HG03280 (cell line): ENCODE measurements at regions not wholly inside any gene's neighbourhood (a gene's known extent, or its start where the extent isn't known, plus 50 kb on each side); places are given as distances from the start of the nearest gene placed in this dataset.
A peak's percentile ranks its signal among the peaks of the same experiment; 100 is the strongest.
"Not testable (repeated sequence)": the region's sequence is repeated elsewhere in the genome, so short reads cannot be mapped to it uniquely, and the experiment has no call there.

Experiments
- ATAC-seq: cut with Tn5 transposase; IDR thresholded peaks from one replicate; pipeline ENCODE4 v1.9.1; 2021; ENCODE audit warnings: mild to moderate bottlenecking, moderate library complexity; ENCODE audit not compliant: unreplicated experiment

DNA sequence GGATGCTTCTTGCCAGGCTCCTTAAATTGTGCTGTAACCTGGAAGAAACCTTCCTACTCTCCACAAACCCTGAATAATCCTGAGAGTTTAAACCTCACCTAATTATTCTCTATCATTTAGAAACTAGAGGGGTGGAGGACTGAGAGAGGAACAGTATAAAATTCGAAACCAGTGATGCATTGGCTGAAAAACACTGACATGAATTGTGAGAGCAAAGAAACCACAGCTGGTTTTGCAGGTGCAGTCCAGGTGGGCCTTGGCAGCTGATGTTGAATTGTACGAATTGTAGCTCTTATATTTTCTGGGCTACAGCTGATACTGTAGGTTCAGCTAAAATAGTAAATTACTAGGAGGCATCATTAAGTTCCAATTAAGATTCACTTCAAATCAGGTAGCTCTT is 227.0 kb upstream of the SLITRK5 start:
- no peak for ATAC-seq

DNA sequence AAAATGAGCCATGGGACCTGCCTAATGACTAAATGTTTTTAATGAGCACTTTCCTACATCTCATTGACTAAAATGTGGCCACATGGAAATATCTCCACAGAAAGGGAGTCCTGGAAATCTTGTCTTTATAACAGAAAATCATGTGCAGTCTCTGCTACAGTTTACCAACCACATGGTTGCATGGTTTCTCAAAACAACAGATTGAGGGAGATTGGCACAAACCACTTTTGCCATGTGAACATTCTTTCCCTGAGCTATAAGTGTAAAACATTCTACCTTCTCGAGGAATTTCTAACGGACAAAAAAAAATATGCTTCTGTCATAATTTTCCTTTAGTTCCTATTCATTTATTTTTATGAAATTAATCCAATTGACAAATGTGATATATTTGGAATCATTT is 218.9 kb upstream of the SLITRK5 start:
- no peak for ATAC-seq

DNA sequence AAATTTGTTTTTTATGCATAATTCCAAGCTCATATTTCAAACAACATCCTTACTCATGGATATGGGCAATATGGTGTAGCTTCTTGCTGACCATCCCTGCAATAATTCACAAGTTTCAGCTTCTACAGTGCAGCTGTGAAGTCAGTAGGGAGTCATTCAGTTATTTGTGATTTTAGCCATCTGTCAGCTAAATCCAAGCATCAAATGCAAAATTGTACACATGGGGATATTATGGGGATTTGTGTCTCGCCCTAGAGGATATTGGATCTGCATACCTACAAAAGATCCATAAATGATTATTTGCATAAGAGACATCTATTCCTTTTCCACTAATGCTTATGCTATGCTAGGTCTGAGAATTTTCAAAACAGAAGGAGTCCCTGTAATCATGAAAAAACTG is 217.9 kb upstream of the SLITRK5 start:
- ATAC-seq: no peak

DNA sequence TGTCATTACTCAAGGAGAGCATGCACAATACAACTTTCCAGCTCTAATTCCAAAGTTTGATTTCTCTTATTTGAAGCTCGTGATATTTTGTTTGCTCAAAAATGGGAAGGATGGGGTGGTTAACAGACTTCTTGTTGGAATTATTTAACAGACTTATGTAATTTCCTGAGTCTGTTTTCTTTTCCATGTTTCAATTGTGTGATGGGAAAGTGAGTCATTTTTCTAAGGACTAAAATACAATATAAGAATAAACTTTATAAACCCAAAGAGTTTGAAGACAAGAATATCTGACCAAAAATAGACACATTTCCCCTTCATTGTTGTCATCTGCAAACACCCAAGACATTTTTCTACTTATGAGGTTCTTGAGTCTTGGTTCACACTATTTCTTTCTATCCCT is 211.8 kb upstream of the SLITRK5 start:
- no peak for ATAC-seq

DNA sequence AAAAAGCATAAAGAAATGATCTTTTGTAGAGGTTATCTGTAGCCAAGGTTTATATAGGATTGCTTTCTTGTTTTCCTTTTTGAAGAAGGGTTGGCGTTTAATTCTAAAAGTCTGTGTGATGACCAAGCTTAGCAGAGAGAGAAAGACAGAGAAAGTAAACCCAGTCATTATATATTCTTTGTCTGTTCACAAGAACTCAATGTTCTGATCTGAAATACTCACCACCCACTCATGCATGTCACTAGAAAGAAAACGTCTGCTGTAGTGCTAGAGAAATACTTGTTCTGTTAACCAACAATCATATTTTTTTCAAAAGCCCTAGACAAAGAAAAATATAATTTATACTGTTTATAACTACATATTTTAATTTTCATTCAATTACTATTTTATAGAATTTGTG is 173.7 kb upstream of the SLITRK5 start:
- no peak for ATAC-seq

DNA sequence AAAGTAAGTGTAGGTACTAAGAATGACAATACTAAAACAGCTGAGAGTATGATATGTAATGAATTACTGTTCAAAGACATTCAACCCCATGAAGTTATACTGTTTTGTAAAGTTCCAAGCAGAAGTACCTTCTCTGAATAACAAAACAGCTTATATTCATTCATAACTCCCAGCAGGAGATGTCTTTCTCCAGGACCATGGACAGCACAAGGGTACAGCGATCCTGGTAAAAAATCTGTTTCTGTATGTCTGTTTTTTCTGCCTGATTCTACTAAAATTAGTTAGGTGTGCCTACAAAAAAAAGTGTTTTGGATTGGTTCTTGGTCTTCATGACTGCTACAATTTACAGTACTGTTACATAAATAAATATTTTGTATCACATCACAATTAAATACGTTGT is 172.5 kb upstream of the SLITRK5 start:
- ATAC-seq: no peak

DNA sequence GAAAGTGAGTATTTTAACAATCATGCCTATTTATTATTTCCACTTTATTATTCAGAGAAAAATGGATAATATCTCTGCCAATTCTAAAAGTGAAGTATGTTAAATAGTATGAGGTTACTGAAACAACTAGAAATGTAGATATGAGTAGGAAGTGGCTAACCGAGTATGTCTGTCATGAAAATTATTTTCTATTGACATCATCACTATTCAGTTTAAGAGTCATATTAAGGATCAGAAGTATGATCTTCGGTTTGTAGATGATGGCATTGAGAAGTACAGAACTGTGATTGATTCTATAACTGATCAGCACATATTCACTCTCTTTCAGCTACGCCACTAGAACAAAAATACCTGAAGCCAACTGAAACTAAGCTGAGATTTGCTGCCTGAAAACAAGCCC is 146.4 kb upstream of the SLITRK5 start:
- ATAC-seq: no peak

DNA sequence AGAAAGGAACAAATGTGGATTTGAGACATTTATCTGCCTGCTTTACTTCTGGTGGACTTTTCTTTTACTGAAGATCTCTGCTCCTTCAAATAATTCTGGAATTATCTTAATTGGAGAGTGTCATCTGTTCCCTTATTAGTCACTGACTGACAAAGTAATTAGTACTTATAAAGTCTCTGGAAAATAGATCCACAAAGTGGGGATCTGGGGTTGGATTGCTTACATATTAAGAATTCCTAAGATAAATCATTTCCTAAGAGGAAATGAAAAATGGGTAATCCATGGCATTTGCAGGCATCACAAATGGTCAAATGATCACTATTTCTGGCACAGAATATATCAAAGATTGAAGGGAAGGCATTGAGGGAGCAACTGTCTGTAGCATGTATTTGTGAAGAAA is 137.4 kb upstream of the SLITRK5 start:
- no peak for ATAC-seq

DNA sequence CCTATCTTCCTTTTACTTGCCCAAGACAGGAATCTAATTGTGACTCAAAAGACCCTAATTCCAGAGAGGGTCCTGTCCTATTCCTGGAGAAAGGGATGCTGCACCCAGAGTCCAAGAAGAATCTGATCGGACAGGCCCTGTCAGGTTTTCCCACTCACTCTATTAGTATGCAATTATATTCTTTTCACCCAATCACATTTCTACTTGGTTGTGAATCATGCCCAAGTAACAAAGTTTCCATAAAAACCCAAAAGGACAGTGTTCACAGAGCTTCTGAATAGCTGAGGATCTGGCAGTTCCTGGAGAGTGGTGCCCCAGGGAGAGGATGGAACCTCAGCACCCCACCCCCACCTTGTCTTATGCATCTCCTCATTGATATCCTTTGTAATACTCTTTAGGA is 135.3 kb upstream of the SLITRK5 start:
- ATAC-seq: no peak

DNA sequence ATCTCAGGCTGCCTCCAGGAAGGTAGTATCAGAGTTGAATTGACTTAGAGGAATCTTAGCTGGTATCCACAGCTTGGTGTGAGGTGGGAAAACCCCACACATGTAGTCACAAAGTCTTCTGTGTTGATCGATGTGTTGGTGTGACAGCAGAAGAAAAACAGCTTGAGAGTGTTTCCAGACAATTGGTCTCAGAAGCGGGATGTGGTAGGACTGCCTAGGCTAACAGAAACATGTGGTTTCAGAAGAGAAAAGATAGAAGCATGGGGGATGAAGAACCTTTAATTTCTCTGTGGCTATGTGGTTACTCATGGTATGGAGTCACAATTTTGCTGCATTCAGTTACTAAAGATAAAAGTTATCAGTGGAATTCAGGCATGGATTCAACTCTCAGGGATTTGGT is 134.7 kb upstream of the SLITRK5 start:
- ATAC-seq: peak; percentile 32

DNA sequence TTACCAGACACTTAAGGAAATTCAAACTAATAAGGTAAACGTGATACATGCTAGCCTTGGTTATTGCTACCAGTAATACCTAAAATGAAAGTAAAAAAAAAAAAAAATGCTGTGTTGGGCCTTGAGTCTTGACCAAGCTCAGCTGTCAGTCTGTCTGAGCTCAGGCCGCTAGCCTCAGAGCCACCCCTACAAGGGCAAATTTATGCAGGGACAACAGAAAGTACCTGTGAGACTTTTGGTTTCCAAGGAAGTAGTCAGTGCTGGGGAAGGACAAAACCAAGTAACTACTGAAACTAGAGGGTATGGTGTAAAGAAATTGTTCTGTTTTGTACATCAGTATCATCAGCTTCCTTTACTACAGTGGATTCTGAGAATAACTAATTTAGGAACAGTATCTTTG is 134.3 kb upstream of the SLITRK5 start:
- ATAC-seq: peak; percentile 88

DNA sequence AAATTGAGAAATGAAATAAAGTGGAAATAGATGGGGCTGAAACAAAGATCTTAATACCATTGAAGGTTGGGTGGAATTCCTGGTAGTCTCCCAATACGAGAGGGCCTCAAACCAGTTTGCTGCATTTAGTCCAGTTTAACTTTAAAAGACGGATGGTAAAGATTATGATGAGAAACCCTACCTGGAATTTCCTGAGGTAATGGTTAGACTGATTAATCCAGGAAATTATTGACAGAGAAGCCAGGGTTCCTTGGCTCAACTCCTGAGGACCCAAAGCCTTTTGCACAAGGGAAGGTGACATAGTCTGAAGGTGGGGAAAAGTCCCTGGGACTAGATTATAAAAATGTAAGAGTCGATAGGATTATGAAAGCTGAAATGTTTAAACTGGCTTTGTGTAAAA is 133.2 kb upstream of the SLITRK5 start:
- ATAC-seq: no peak

DNA sequence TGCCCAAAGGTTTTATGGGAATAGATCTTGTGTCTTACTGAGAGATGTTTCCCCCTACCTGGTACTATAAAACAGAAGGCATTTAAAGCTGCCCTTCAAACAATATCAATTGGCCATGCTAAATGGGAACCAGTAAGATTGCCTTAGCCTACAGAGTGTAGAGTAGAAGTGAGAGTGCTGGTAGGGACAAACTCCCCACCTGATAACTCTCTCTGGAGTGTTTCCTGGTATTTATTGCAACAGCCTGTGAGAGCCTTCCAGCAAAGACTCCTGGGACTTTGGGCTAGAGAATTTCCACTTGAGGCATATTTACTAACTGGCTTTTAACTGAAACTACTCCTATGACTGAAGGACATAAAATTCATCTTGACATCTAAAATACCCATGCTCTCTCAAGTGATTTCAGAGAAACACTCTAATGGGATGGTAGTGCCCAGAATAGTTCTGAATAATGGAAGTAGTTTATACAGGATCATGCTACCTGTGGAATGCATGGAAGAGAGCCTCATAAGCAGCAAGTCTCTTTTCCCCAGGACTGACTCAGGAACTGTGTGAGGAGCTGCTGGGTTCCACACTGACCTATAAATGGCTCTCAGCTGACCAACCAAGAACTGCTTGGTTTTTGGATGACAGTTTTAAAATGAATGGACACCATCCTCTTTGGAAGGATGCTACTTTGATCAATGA is 132.7 kb upstream of the SLITRK5 start:
- ATAC-seq: no peak

DNA sequence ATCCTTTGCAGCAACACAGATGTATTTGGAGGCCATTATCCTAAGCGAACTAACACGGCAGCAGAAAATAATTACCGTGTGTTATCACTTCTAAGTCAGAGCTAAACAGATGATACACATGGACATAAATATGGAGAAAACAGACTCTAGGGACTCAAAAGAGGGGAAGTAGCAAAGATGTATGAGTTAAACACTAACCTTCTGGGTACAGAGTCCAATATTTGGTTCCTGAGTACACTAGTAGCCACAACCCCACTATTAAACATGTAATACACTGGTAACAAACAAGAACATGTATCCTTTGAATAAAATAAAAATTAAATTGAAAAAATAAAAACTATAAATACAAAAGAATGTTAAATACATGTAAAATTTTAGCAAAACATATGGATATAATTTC is 118.0 kb upstream of the SLITRK5 start:
- ATAC-seq: no peak

DNA sequence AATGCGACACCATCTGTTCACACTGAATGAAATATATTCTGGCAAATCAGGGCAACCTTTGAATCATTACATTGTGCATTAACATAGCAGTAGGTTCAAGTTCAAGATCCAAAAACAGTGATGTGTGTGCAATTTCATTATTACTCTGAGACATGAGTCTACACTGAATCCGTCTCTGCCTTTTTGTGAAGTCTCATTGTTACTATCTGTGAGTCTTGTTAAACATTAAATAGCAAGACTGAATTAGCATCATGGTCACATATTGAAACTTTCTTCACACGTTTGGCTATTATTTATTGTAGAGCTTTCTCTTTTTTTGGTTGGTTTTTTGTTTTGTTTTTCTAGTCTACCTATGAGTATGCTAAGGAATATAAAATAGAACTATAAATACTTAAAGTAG is 117.1 kb upstream of the SLITRK5 start:
- ATAC-seq: no peak

DNA sequence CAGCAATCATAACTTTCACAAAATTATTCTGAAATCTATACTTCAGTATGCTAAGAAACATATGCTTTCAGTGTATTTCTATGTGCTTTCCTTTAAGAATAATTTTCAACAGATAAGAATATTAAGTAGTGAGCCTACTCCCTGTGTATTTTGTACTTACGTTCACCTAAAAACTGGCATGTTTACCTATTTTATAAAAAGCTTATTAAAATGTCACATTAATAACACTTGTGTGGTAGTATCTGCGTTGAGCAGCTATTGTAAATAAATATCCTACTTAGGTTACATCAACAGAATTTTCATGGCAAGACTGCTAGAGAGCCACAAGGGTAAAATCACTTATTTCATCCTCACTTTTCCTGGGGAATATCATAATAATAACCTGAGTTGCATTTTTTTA is 113.4 kb upstream of the SLITRK5 start:
- ATAC-seq: no peak

DNA sequence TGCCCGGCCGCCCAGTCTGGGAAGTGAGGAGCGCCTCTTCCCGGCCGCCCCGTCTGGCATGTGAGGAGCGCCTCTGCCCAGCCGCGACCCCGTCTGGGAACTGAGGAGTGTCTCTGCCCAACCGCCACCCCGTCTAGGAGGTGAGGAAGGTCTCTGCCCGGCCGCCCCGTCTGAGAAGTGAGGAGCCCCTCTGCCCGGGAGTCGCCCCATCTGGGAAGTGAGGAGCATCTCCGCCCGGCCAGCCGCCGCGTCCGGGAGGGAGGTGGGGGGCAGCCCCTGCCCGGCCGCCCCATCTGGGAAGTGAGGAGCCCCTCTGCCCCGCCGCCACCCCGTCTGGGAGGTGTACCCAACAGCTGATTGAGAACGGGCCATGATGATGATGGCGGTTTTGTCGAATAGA is 109.6 kb upstream of the SLITRK5 start:
- ATAC-seq: not testable (repeated sequence)

DNA sequence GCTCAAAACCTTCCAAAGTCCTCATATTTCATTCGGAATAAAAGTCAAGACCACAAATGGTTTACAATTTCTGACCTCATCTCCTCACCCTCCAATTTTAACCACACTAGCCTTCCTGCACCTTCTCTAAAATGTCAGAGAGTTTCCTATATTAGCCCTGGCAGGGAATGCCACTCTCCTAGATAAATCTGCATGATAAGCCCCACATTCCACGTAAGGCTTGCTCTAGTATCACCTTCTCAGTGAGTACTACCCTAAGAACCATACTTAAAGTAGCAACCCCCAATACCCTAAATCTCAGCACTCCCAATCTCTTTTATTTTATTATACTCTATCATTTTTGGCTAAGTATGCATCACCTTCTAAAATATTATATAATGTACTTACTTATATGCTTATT is 100.5 kb upstream of the SLITRK5 start:
- ATAC-seq: no peak

DNA sequence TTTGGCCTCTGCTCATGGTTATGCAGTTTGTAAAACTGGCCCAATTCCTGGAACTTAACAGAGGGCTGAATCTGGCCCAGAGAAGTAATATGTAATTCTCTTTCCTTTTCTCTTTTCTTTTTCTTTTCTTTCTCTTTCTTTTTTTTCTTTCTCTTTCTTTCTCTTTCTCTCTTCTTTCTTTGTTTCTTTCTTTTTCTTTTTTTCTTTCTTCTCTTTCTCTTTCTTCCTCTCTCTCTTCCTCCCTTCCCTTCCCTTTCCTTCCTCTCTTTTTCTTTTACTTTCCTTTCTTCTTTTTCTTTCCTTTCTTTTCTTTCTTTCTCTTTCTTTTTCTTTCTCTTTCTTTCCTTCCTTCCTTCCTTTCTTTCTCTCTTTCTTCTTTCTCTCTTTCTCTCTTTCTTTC is 88.8 kb upstream of the SLITRK5 start:
- ATAC-seq: no peak

DNA sequence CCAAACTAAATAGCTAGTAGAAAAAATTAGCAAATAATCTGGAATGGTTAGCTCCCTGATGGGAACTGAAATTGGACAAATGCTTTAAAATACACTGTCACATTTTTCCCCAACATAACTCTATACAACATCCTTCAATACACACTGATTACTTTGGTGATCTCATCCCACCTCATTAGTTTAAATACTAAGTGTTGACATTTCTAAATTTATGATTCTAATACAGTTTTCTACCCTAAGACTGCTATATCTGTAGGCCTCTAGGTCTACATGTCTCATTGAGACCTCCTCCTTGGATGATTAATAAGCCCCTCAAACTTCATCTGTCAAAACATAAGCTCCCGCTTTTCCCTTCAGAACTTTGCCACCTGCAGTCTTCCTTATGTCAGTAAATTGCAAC is 80.7 kb upstream of the SLITRK5 start:
- ATAC-seq: no peak

DNA sequence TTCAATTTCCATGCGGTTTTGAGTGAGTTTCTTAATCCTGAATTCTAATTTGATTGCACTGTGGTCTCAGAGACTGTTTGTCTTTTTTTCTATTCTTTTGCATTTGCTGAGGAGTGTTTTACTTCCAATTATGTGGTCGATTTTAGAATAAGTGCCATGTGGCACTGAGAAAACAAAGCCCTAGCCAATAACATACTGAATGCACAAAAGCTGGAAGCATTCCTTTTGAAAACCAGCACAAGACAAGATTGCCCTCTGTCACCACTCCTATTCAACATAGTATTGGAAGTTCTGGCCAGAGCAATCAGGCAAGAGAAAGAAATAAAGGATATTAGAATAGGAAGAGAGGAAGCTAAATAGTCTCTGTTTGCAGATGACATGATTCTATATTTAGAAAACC is 66.7 kb upstream of the SLITRK5 start:
- ATAC-seq: not testable (repeated sequence)

DNA sequence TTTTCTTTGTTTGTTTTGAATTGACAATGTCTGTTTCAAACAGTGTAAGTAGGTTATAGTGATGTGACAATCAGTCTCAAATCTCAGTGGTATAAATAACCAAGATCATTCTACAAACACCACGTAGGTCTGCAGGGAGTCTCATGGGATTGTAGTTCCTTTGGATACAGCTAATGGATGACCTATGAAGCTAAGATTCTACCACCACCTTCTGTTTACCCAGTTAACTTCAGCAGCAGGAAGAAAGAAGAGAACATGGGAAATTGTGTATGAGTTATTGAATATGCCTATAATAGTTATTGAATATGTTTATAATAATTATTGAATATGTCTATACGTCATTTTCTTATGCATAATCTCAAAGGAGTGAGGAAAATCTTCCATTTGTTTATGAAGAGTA is 63.9 kb upstream of the SLITRK5 start:
- ATAC-seq: no peak

DNA sequence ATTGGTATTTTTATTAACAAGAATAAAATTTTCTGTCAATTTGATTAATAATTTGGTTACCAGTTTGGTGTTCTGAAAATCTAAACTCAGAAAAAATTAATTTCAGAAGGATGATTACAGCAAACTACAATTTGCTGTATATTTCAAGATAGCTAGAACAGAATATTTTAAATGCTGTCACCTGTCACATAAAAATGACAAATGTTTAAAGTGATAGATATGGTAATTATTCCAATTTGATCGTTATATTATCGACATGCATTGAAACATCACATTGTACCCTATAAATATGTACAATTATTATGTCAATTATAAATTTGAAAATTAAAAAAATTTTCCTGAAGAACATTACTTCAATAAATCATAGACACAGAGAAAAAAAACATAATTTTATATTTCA is 56.9 kb upstream of the SLITRK5 start:
- no peak for ATAC-seq
